CD4-positive, alpha-beta T cell (primary cell): ENCODE measurements at regions not wholly inside any gene's neighbourhood (a gene's known extent, or its start where the extent isn't known, plus 50 kb on each side); places are given as distances from the start of the nearest gene placed in this dataset.

Experiments used
- ATAC-seq: fragments of 200-7000 bp; cut with Tn5 transposase; one replicate; pipeline ENCODE4 v1.10.0; 2022; ENCODE audit warnings: mild to moderate bottlenecking; ENCODE audit not compliant: poor library complexity
- CTCF ChIA-PET: fragments of 350-600 bp; sonication (Branson Sonifier 250); formaldehyde crosslinking; loops from one replicate; lab custom pipeline; 2021; ENCODE audit warnings: antibody characterized with exemption, inconsistent platforms; lab: Charles Lee
- POLR2A ChIA-PET: fragments of 350-600 bp; sonication (Branson Sonifier 250); formaldehyde crosslinking; loops from one replicate; lab custom pipeline; 2021; ENCODE audit warnings: antibody characterized with exemption, inconsistent platforms; lab: Charles Lee
- DNase-seq, 14 experiments: peaks; one replicate each; pipeline ENCODE4 v3.0.0-alpha.2; 2013 to 2020; ENCODE audit warnings: mixed read lengths in 2 of 14
- H3K27ac ChIP-seq, 2 donors: one replicate each; pipeline versions ENCODE4 v1.5.1 to v1.7.0; 2013; ENCODE audit warnings: low read length in 2 of 2, low read depth in 1 of 2, mild to moderate bottlenecking in 1 of 2
- H3K27me3 ChIP-seq, 2 experiments: 1 replicate in 1 of 2; 2 replicates in 1 of 2; pipeline versions ENCODE4 v1.6.1 to v1.7.0; 2013; ENCODE audit warnings: low read length in 2 of 2, control low read depth in 1 of 2, mild to moderate bottlenecking in 1 of 2, moderate library complexity in 1 of 2; ENCODE audit not compliant: insufficient read depth in 2 of 2, control insufficient read depth in 1 of 2
- H3K36me3 ChIP-seq: one replicate; pipeline ENCODE4 v1.6.1; 2013; ENCODE audit warnings: low read length, control low read depth; ENCODE audit not compliant: insufficient read depth
- H3K4me1 ChIP-seq: one replicate; pipeline ENCODE4 v1.6.1; 2013; ENCODE audit warnings: low read length, control low read depth; ENCODE audit not compliant: insufficient read depth
- H3K4me3 ChIP-seq: one replicate; pipeline ENCODE4 v1.5.1; 2013; ENCODE audit warnings: mild to moderate bottlenecking, low read length, moderate library complexity
- H3K9me3 ChIP-seq, 2 experiments: 1 replicate in 1 of 2; 2 replicates in 1 of 2; pipeline versions ENCODE4 v1.6.1 to v1.7.0; 2013; ENCODE audit warnings: low read length in 2 of 2, mild to moderate bottlenecking in 2 of 2, control low read depth in 1 of 2, moderate library complexity in 1 of 2; ENCODE audit not compliant: control insufficient read depth in 1 of 2, insufficient read depth in 1 of 2
- H3K27ac Mint-ChIP-seq: one replicate; pipeline ENCODE4 v1.8.0; 2020; ENCODE audit warnings: mixed read lengths
- H3K27me3 Mint-ChIP-seq: one replicate; pipeline ENCODE4 v1.8.0; 2021; ENCODE audit warnings: mixed read lengths
- H3K36me3 Mint-ChIP-seq: one replicate; pipeline ENCODE4 v1.8.0; 2021; ENCODE audit warnings: low read depth, mixed read lengths
- H3K4me1 Mint-ChIP-seq: one replicate; pipeline ENCODE4 v1.8.0; 2021; ENCODE audit warnings: low read depth, mixed read lengths
- H3K4me3 Mint-ChIP-seq: one replicate; pipeline ENCODE4 v1.8.0; 2020; ENCODE audit warnings: mild to moderate bottlenecking, mixed read lengths
- H3K9me3 Mint-ChIP-seq: one replicate; pipeline ENCODE4 v1.8.0; 2020; ENCODE audit warnings: mixed read lengths
- CTCF ChIP-seq: fragments of 200-600 bp; IDR thresholded peaks from one replicate; pipeline ENCODE4 v1.8.0; 2022; ENCODE audit warnings: antibody characterized with exemption, mild to moderate bottlenecking
- intact Hi-C, 2 experiments: fragments of 100-400 bp; cut with DNase I in 1 of 2; cut with micrococcal nuclease in 1 of 2; formaldehyde crosslinking; loops; one replicate each; pipeline versions ENCODE4 v1.15.1 to v1.9.0; 2023 to 2025; cut with DNase I, micrococcal nuclease

- Histone ChIP-seq H3K27me3 (peaks cover under 1 to 2% of the 10 kb centered on the region in 2 experiments), H3K4me1 (no peaks in the 10 kb centered on the region), H3K27ac (no peak overlapping the region), H3K9me3 (no peaks in the 10 kb centered on the region), H3K36me3 (no peaks in the 10 kb centered on the region), H3K4me3 (no peak overlapping the region)
- DNase-seq = no peak
- Mint-ChIP-seq H3K4me3 (no peak overlapping the region), H3K27ac (no peak overlapping the region), H3K36me3 (no peaks in the 10 kb centered on the region), H3K9me3 (no peaks in the 10 kb centered on the region), H3K27me3 (peaks cover 24% of the 10 kb centered on the region), H3K4me1 (no peaks in the 10 kb centered on the region)
- intact Hi-C loops = no loop called here
- ATAC-seq = no peak
- no peak for TF ChIP-seq CTCF
- POLR2A ChIA-PET = no interaction called here
- CTCF ChIA-PET = no interaction called here
Observed at GRCh38 chr16:17801068-17801467, 330.3 kb upstream of the XYLT1 start.

GRCh38 chr16:17798716-17799115 lies 328.0 kb upstream of the XYLT1 start:
- H3K9me3 ChIP-seq = no peaks in the 10 kb centered on the region
- no peak for TF ChIP-seq CTCF
- ATAC-seq (no peak), DNase-seq (no peak)
- Mint-ChIP-seq H3K4me3 (no peak overlapping the region), H3K9me3 (no peaks in the 10 kb centered on the region), H3K27me3 (peaks cover 14% of the 10 kb centered on the region), H3K36me3 (no peaks in the 10 kb centered on the region), H3K4me1 (no peaks in the 10 kb centered on the region), H3K27ac (no peak overlapping the region)
- no peaks in the 10 kb centered on the region for H3K27me3 ChIP-seq
- H3K36me3 ChIP-seq = no peaks in the 10 kb centered on the region
- no peak overlapping the region for H3K4me3 ChIP-seq
- POLR2A ChIA-PET = no interaction called here
- CTCF ChIA-PET = no interaction called here
- no peaks in the 10 kb centered on the region for H3K4me1 ChIP-seq
- intact Hi-C loops = no loop called here
- no peak overlapping the region for H3K27ac ChIP-seq

GRCh38 chr16:17793354-17793753 lies 322.6 kb upstream of the XYLT1 start:
- H3K27ac ChIP-seq = no peak overlapping the region
- no peaks in the 10 kb centered on the region for H3K4me1 Mint-ChIP-seq

More at GRCh38 chr16:17793354-17793753, 322.6 kb upstream of the XYLT1 start:
- ChIA-PET CTCF (interaction anchor here (0.7 kb wide), 1 partner anchor 775 kb away, joined by 3 read pairs; no protein-coding TSS in a partner anchor), POLR2A (no interaction called here)
- Mint-ChIP-seq H3K36me3 (no peaks in the 10 kb centered on the region), H3K4me3 (no peak overlapping the region), H3K27me3 (peaks cover 14% of the 10 kb centered on the region), H3K9me3 (peaks cover 3% of the 10 kb centered on the region), H3K27ac (no peak overlapping the region)
- no peaks in the 10 kb centered on the region for H3K4me1 ChIP-seq
- DNase-seq = no peak
- intact Hi-C loops = no loop called here
- H3K27me3 ChIP-seq = peaks cover 3 to 10% of the 10 kb centered on the region in 2 experiments
- ATAC-seq = no peak
- no peak for TF ChIP-seq CTCF
- no peaks in the 10 kb centered on the region for H3K9me3 ChIP-seq
- H3K36me3 ChIP-seq = no peaks in the 10 kb centered on the region
- H3K4me3 ChIP-seq = no peak overlapping the region
